Breast epithelium (tissue), 4 donors: ENCODE measurements at regions not wholly inside any gene's neighbourhood (a gene's known extent, or its start where the extent isn't known, plus 50 kb on each side); places are given as distances from the start of the nearest gene placed in this dataset.

Source experiments
- DNase-seq, 2 donors: peaks; one replicate each; pipeline ENCODE4 v3.0.0-alpha.2; 2019; ENCODE audit warnings: low spot score in 2 of 2
- H3K27ac ChIP-seq, 2 donors: fragments of 200-600 bp; sonication (generic) in 1 of 2; one replicate each; pipeline ENCODE4 v1.5.1; 2016 to 2019; ENCODE audit warnings: mild to moderate bottlenecking in 1 of 2
- H3K27me3 ChIP-seq, 2 donors: fragments of 200-600 bp; sonication (generic) in 1 of 2; one replicate each; pipeline versions ENCODE4 v1.5.1 to v1.6.0; 2017 to 2019; ENCODE audit warnings: control low read depth in 1 of 2, mild to moderate bottlenecking in 1 of 2
- H3K36me3 ChIP-seq: fragments of 200-600 bp; one replicate; pipeline ENCODE4 v1.5.1; 2019
- H3K4me1 ChIP-seq, 2 donors: fragments of 200-600 bp; sonication (generic); one replicate each; pipeline ENCODE4 v1.5.1; 2016 to 2019; ENCODE audit warnings: control low read depth in 1 of 2
- H3K4me3 ChIP-seq, 3 donors: fragments of 200-600 bp; sonication (generic); 1 replicate in 2 of 3; 2 replicates in 1 of 3; pipeline ENCODE4 v1.5.1; 2016 to 2019; ENCODE audit warnings: mild to moderate bottlenecking in 3 of 3, moderate library complexity in 2 of 3
- H3K9me3 ChIP-seq, 2 donors: fragments of 200-600 bp; sonication (generic) in 1 of 2; one replicate each; pipeline ENCODE4 v1.5.1; 2016 to 2019; ENCODE audit warnings: control low read depth in 1 of 2
- POLR2A ChIP-seq: fragments of 450-650 bp; IDR thresholded peaks from one replicate; pipeline ENCODE4 v1.6.1; 2016; ENCODE audit warnings: antibody characterized with exemption, mild to moderate bottlenecking, moderate library complexity
- POLR2AphosphoS5 ChIP-seq, 3 donors: sonication (generic); formaldehyde crosslinking; IDR thresholded peaks; one replicate each; pipeline ENCODE4 v1.6.1; 2017; ENCODE audit warnings: antibody characterized with exemption in 3 of 3
- intact Hi-C: fragments of 100-400 bp; cut with DNase I; formaldehyde crosslinking; loops from one replicate; pipeline ENCODE4 v1.15.1; 2023; ENCODE audit warnings: low total_unique reads
- TF ChIP-seq, protein P1 (sequence below), 3 donors: fragments of 450-650 bp; IDR thresholded peaks; one replicate each; pipeline ENCODE4 v1.5.1; 2016 to 2017; ENCODE audit warnings: antibody characterized with exemption in 3 of 3, mild to moderate bottlenecking in 3 of 3, moderate library complexity in 3 of 3

DNA sequence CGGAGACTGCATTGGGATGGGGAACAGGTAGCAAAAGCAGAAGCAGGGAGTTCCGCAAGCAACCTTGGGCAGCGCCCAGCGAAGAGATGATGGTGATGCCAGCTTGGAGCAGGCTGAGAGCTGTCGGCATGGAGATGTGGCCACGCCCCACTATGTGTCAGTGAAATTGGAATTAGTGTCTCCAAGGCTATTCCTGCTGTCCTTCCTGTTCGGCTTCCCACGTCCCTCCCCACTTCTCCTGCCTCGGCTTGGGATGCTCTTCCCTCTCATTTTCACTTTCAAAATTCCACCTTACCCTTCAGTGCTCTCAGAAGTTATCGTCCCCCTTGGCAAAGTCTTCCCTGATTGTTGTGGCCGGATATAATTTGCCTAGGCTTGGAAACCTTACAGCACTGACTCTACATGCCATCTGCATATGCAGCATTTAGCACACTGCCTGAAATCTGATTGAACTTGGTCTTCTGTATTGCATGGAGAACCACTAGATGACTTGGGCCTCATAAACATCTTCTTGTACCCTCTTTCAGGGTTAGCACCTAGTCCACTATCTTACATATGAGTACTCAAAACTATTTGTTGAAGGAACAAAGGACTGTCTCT lies 270.7 kb upstream of the RUNX1 start:
- intact Hi-C loops, result no loop called here
- H3K36me3 ChIP-seq, result no peaks in the 10 kb centered on the region
- H3K27ac ChIP-seq, result no peak overlapping the region
- no peak for TF ChIP-seq POLR2AphosphoS5 (IDR thresholded peaks at IDR 0.05)
- no peaks in the 10 kb centered on the region for H3K4me1 ChIP-seq
- H3K4me3 ChIP-seq, result peak overlapping the region in 1 of 3 donors; percentile 20
- no peaks in the 10 kb centered on the region for H3K27me3 ChIP-seq
- no peaks in the 10 kb centered on the region for H3K9me3 ChIP-seq
- peak in 1 of 2 donors; percentile 69 for DNase-seq

DNA sequence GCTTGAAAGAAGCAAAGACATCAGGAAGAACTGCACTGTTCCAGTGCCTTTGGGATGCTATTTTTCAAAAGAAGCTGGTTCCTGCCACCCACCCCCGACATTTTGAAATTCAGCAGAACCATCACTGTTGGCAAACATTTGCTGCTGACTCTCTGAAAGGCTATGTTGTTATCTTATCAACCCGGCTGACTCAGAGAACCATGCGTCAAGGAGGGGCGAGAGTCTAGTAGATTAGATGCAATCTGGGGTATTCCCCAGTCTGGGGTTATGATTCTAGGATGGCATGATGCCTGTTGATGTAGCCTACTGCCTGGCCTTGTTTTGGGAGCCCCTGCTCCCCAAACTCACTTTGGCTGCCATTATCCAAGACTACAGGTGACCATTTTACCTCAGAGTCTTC lies 267.8 kb upstream of the RUNX1 start:
- H3K27me3 ChIP-seq, result no peaks in the 10 kb centered on the region
- no peaks in the 10 kb centered on the region for H3K9me3 ChIP-seq
- H3K36me3 ChIP-seq, result no peaks in the 10 kb centered on the region
- TF ChIP-seq, protein P1, sequence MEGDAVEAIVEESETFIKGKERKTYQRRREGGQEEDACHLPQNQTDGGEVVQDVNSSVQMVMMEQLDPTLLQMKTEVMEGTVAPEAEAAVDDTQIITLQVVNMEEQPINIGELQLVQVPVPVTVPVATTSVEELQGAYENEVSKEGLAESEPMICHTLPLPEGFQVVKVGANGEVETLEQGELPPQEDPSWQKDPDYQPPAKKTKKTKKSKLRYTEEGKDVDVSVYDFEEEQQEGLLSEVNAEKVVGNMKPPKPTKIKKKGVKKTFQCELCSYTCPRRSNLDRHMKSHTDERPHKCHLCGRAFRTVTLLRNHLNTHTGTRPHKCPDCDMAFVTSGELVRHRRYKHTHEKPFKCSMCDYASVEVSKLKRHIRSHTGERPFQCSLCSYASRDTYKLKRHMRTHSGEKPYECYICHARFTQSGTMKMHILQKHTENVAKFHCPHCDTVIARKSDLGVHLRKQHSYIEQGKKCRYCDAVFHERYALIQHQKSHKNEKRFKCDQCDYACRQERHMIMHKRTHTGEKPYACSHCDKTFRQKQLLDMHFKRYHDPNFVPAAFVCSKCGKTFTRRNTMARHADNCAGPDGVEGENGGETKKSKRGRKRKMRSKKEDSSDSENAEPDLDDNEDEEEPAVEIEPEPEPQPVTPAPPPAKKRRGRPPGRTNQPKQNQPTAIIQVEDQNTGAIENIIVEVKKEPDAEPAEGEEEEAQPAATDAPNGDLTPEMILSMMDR (IDR thresholded peaks at IDR 0.05), result no peak
- TF ChIP-seq POLR2A (no peak), POLR2AphosphoS5 (IDR thresholded peaks at IDR 0.05) (no peak)
- no peak for DNase-seq
- intact Hi-C loops, result no loop called here
- H3K4me1 ChIP-seq, result no peaks in the 10 kb centered on the region
- no peak overlapping the region for H3K4me3 ChIP-seq
- H3K27ac ChIP-seq, result no peak overlapping the region

DNA sequence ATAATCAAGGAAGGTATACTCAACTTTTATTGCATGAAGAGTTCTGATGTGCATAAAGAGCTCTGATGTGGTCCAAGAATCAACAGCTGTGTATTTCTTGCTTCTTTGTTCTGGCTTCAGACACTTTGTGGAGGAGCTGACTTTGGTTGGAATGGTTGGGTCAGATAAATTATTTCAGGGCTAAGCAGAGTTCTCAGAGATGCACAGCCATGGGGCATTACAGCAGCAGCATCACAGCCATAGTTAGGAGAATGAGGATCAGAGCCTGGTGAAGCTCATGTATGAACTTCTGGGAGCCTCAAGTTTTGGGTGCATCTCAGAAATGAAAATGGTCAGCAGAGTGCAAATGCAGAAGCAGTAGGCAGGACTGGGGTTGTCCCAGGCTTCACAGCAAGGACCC lies 267.4 kb upstream of the RUNX1 start:
- H3K4me3 ChIP-seq, result no peak overlapping the region
- H3K27ac ChIP-seq, result no peak overlapping the region
- H3K4me1 ChIP-seq, result no peaks in the 10 kb centered on the region
- no peaks in the 10 kb centered on the region for H3K9me3 ChIP-seq
- TF ChIP-seq, protein P1 (IDR thresholded peaks at IDR 0.05), result no peak
- no peak for TF ChIP-seq POLR2A
- DNase-seq, result no peak
- no peaks in the 10 kb centered on the region for H3K36me3 ChIP-seq
- intact Hi-C loops, result no loop called here
- H3K27me3 ChIP-seq, result no peaks in the 10 kb centered on the region

GRCh38 chr21:35314857-35315582 lies 265.9 kb upstream of the RUNX1 start:
- Histone ChIP-seq H3K4me1 (no peaks in the 10 kb centered on the region), H3K36me3 (no peaks in the 10 kb centered on the region), H3K27ac (no peak overlapping the region), H3K27me3 (no peaks in the 10 kb centered on the region), H3K4me3 (no peak overlapping the region), H3K9me3 (no peaks in the 10 kb centered on the region)
- intact Hi-C loops, result no loop called here
- DNase-seq, result no peak
- TF ChIP-seq POLR2A (no peak), POLR2AphosphoS5 (IDR thresholded peaks at IDR 0.05) (no peak)
- TF ChIP-seq, protein P1 (IDR thresholded peaks at IDR 0.05), result no peak

- no peak for DNase-seq
- no peaks in the 10 kb centered on the region for H3K27me3 ChIP-seq
- TF ChIP-seq, protein P1 (IDR thresholded peaks at IDR 0.05), result no peak
- no peak for TF ChIP-seq POLR2AphosphoS5 (IDR thresholded peaks at IDR 0.05)
- no peak for TF ChIP-seq POLR2A
- intact Hi-C loops, result no loop called here
- no peak overlapping the region for H3K4me3 ChIP-seq
- H3K4me1 ChIP-seq, result no peaks in the 10 kb centered on the region
- H3K36me3 ChIP-seq, result no peaks in the 10 kb centered on the region
- H3K9me3 ChIP-seq, result no peaks in the 10 kb centered on the region
- H3K27ac ChIP-seq, result no peak overlapping the region
Measured at GRCh38 chr21:35311985-35312384, 262.9 kb upstream of the RUNX1 start.
